HCEC 1CT (cell line): ENCODE measurements at regions not wholly inside any gene's neighbourhood (a gene's known extent, or its start where the extent isn't known, plus 50 kb on each side); places are given as distances from the start of the nearest gene placed in this dataset.

Source experiments
- DNase-seq: peaks from one replicate; pipeline ENCODE4 v3.0.0-alpha.2; 2017

DNA sequence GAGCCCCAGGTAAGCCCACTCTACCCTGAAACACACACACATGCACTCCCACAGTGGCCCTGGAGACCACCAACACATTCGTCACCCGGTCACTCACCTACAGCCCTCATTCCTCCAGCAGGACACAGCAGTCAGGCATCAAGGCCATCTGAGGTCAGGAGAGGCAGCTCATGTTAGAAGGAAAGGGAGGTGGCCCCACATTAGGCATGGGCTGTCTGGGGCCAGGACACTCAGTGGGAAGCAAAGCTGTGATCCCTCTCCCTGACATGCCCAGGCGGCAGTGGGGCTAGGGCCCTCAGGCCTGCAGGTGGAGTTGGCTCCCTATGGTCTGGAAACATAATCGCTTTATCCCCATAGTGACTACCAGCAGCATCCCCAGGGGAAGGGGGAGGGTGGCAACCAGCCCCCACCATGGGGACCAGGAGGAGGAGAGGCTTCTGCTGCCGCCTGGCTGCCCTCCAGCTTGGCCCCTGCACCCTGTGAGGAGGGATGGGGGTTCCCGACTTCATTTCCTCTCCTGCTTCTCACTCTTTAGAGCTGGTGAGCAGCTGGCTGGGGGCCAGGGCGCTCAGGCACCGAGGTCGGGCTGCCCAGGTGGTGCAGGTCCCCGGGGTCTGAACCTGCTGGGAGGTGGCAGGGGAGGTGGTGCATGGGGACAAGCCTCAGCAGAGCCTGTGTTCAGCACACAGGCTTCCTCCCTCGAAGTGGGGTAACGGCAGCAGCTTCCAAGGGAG lies 76.6 kb upstream of the CST7 start:
- DNase-seq: no peak

DNA sequence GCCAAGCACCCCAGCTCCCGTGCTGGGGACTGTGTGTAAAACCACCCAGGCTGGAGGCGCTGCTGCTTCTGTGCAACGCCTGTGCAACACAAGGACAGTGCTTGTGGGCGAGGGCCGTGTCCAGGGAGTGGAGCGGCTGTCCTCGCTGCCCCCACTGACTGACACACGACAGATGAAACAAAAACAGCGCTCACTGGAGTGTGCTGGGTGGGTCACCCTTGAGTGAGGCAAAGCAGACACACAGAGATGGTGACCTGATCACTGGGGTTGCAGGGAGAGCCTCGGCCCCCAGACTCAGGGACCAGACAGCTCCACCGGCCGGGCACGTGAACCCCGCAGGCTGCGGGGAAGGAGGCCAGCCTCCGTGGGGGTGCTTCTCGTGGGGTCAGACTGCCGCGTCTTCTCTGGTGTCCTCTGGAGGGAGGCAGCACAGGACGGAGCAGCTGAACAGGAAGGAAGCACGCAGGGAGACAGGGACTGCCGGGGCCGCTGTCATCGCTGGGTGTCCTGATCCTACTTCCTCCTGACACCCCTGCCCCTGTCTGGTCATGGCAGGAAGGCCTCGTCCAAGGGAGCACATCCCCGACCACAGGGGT lies 75.9 kb upstream of the CST7 start:
- DNase-seq: no peak

DNA sequence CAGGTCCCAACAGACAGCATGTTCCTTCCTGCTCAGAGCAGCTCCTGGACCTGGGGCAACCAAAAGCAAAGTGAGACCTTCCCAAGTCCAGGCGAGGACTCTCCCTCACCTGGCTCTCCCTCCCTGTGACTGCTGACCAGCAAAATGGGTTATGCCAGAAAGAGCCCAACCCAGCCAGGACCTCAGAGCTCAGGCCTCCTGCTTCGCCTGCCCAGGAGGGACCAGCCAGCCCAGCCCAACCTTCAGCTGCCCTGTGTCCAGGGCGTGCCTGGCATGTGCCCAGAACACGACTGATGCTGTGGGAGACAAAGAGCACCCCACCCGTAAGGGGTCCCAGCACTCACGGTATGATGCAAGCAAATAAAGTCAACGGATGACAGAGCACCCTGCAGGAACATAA lies 74.0 kb upstream of the CST7 start:
- no peak for DNase-seq

DNA sequence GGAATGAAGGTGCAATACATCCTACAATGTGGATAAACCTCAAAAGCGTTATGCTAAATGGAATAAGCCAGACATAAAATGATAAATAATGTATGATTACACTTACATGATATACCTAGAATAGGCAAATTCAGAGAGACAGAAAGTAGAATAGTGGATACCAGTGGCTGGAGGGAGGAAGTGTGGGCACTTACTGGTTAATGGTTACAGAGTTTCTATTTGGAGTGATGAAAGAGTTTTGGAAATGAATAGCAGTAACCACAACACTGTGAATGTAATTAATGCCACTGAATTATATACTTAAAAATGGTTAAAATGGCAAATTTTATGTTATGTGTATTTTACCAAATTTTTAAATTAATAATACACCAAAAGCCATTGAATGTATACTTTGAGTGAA lies 71.4 kb upstream of the CST7 start:
- no peak for DNase-seq

DNA sequence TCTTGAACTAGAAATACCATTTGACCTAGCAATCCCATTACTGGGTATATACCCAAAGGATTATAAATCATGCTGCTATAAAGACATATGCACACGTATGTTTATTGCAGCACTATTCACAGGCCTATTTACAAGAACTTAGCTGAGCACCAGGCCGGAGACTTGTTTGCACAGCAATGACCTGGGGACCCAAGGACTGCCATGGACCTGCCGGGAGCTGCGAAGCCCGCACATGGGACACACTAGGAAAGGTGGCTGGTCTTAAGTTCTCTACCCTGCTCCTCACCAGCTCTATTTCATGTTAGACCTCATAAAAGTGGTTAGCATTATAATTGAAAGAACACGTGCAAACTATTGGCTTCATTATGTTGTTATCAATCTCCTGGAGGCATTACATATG lies 70.4 kb upstream of the CST7 start:
- DNase-seq: no peak

DNA sequence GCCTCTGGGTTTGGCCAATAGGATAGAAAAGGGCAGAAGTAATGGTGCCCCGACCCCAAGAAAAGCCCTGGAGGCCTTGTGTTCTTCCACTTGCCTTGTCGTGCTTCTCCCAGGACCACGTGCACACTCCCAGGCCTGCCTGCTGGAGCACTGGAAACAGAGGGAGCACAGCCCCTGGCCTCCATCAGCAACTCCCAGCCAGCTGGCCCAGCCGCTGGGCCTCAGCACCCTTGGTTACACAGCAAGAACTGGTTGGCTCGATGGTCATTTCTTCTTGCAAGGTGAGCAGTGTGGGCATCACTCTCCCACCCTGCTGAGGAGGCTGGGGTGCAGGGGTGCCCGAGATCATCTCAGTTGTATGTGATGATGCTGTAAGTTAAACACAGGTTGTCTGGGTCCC lies 69.2 kb upstream of the CST7 start:
- DNase-seq: no peak

DNA sequence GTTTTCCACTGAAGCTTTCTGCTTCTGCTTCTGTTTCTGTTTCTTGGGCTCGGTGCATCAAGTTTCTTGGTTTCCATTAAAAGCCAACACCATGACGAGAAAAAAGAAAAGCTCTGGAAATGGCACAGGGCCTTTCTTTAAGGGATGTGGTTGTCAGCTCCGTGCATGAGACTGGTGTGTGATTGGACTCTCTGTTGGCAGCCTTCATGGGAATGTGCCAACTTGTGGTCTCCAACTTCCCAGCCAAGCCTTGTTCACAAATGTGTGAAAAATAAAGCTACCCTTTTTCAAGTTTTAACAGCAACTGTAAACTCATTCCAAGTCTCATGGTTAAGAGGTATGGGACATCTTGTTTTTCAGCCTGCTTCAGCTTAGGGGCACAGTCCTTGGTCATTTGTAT lies 68.7 kb upstream of the CST7 start:
- no peak for DNase-seq

DNA sequence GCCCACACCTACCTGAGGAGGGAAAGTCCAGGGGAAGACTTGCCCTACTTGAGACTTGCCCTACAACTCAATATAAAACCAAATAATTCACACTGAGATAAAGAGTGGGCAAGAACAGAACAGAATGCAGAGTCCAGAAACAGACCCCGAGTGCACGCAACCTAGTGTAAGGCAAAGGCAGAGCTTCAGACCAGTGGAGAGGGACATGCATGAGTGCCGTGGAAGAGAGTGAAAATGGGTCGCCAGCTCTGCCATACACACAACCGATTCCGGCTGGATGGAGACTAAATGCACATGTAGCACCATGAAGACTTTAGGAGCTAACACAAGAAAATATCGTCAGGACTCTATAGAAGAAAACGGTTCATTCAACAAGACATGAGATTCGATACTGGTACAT lies 58.8 kb upstream of the CST7 start:
- no peak for DNase-seq

DNA sequence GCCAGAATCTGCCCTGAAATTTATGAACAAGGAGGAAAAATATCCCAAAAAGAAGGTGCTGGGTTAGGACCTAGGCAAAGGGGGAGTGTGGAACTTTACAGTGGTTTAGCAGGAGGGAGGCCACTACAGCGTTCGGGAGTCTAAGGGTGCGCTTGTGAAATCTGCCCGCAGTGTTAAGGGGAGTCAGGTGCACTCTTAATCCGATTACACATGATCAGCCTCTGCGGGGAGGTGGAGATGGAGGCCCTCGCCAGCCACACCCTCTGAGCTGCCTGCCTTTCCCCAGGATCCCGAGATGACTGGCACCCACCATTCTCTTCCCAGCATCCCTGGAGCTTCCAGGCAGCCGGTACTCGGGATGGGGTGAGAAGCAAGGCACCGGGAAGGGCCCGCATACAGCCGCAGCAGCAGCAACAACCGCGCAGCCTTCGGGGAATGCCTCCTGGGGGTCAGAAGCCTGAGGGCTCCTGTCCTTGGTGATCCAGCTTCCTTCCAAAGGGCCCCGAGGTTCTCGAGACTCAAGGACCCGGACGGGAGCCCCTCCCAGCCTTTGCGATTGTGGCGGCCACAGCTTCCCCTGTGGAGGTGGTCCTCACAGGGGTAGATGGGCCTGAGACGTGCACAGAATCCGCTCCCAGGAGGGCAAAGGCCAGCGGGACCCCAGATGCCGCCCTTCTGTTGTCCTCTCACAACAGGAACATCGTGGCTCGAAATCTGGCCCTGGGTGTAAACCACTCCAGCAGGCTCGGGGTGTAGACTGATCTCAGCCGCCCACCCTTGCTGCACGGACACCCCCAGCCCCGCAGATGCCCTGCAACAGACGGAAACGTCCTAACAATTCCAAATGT lies 57.3 kb upstream of the CST7 start:
- DNase-seq: no peak

DNA sequence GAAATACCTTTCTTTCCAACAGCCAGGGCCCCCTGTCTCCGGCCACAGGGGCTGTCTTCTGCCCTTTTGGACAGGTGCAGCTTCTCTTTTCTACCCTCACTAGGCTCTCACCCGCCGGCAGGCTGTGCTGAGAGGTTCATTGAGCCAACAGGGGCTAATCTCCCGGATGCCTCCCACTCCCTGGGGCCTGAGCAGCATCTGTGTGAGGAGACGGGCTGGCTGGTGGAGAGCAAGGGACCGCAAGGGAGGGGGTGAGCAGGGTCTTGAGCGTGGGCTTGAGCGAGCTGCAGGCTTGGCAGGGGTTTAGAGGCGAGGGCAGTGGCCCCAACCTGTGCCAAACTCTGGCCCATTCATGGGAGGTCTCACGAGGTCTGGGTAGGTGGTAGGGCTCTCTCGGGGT lies 56.5 kb upstream of the CST7 start:
- no peak for DNase-seq

DNA sequence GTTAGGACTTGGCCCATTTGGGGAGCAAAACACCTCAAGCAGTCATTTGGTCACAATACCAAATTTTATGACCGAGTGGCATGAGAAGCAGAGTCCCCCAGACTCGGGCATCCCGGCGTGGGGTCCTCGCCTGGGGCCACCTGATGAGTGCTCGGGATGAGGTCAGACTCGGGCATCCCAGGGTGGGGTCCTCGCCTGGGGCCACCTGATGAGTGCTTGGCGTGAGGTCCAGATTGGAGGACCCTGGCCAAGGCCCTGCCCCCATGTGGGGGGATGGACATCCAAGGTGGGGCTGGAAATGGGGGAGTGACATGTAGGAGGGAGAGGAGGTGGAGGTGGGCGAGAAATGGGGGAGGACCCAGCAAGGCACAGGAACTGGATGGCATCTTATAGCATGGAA lies 56.1 kb upstream of the CST7 start:
- DNase-seq: no peak

DNA sequence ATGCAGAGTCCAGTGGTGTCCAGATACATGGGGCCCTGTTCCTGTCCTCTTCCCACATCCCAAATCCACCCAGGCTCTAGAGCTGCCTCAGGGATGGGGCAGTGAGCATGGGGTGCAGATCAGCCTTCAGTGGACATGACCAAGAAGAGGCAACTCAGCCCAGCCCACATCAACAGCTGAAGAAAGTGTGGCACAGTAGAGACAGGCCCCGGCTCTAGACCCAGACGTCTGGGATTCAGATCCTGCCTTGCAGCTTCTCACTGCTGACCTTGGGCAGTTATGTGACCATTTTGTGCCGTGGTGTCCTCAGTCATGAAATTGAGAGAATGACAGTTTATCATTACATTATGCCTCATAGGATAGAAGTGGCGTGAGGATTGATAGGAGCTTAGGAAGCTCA lies 54.6 kb upstream of the CST7 start:
- no peak for DNase-seq

DNA sequence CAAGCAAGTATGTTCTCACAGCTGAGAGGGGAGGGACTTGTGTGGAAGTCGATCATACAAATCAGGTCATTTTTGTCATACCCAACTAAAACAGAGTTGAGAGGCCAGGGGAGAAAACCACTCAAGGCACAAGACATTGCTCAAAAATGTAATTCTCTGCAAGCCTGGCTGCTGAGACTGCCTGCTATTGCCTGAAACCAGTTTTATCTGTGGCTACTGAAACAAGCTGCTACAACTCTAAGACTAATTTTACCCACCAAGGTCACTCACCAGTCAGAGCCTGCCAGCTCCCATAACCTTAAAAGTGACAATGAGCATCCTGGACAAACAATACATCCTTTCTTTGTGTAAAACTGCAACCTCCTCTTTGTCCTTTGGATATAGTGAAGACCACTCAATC lies 54.1 kb upstream of the CST7 start:
- DNase-seq: no peak

DNA sequence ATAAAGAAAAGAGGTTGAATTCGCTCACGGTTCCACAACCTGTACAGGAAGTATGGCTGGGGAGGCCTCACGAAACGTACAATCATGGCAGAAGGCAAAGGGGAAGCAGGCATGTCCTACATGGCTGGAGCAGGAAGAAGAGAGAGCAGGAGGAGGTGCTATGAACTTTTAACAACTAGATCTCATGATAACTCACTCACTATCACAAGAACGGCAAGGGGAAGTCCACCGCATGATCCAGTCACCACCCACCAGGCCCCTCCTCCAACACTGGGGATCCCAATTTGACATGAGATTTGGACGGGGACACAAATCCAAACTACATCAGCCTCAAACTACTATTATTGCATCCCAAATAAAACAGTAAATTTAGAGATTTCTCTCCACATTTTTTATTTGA lies 53.6 kb upstream of the CST7 start:
- no peak for DNase-seq

DNA sequence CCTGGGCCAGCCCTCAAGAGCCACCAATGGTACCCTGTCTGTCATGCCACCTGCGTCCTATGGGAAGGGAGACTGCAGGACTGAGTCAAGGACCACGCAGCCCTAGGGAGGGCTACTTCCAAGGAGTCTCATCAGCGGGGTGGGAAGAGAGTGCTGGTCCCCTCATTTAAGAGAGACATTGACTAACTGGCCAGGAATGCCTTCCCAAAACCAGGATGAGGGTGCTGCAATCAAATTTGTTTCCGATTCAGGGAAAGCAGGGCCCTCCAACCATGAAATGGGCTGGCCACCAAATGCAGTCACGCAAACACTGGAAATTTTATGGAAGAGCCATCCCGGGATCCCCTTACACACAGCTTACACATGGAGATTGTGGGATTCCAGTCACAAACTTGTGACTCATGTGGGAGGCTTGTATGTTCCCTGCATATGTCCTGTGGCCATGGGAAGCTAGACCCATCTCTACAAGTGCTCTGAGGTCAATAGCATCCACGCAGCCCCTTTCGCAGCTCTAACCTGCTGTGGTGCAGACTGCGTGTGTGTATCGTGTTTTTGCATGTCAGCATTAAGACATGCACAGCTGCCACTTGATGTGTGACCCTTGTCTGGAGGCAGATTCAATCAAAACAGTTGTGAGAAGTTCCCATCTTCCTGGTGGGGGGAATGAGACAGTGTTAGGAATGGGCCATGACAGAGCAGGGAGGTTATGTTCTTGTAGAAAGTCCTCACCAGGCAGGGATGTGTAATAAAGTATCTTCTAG lies 53.0 kb upstream of the CST7 start:
- DNase-seq: no peak

DNA sequence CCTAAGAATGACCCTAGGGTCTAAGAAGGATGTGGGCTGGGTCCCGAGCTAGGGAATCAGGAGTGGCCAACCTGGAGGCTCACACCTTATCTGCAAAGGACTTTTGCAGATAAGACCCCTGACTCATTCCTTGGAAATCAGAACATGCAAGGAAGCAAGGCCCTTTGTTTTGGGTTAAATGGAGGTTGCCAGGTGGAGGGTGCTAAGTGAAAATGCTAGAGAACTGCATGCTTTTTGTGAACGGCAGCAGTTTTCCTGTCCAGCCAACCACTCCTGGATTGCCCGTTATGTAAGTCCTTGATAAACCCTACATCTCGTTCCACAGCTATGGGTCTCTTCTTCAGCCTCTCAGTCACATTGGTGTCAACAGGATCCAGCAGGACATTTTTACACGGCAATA lies 52.1 kb upstream of the CST7 start:
- no peak for DNase-seq

DNA sequence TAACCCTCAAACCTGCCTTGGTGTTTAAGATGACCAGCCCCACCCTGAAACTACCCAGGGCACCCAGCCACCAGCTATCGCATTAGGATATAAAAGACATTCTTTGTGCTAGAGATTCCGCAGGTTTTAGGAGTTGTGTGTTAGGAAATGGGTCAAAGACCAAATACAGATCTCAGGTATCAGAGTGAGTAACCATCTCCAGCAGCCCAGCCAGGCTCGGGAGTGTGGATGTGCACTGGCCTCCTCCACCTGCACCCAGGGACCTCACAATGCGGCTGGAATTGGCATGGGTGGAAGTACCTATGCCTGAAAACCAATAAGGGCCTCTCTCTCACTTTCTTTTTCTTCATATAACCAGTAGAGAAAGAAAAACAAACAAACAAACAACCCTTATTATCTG lies 51.1 kb upstream of the CST7 start:
- DNase-seq: no peak

DNA sequence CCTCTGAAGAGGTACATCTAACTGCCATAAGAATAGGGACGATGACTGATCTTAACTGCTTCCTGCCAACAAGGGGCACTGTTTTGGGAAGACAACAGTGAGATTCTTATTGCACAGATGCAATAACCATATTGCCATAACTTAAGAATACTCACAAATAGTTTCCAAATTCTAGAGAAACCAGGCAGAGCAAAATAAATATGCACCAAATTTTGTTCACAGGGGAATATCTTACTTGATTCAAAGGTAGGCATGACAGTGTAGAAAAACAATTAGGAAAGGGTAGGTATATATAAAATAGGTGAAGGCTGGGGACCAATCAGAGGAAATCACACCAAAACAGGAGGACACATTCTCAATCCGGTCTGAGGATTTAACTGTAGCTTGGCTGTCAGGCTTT lies 49.9 kb upstream of the CST7 start:
- no peak for DNase-seq
